ENCODE measurements at regions not wholly inside any gene's neighbourhood (a gene's known extent, or its start where the extent isn't known, plus 50 kb on each side); places are given as distances from the start of the nearest gene placed in this dataset.

GRCh38 chr9:651371-651770 is 190.1 kb upstream of the DMRT1 start:
- TF ChIP-seq CTCF (IDR thresholded peaks at IDR 0.05) (no peak), EZH2 (IDR thresholded peaks at IDR 0.05) (no peak)
